ELR (cell line): ENCODE measurements at regions not wholly inside any gene's neighbourhood (a gene's known extent, or its start where the extent isn't known, plus 50 kb on each side); places are given as distances from the start of the nearest gene placed in this dataset.

Experiments
- DNase-seq: peaks from one replicate; pipeline ENCODE4 v3.0.0-alpha.2; 2015; ENCODE audit warnings: low read depth

- DNase-seq = no peak
Observed at GRCh38 chr9:87250205-87250604, 247.5 kb upstream of the DAPK1 start.

- DNase-seq = no peak
Observed at GRCh38 chr9:87255431-87256155, 242.1 kb upstream of the DAPK1 start.

- DNase-seq = no peak
Observed at GRCh38 chr9:87256973-87257372, 240.7 kb upstream of the DAPK1 start.

DNA sequence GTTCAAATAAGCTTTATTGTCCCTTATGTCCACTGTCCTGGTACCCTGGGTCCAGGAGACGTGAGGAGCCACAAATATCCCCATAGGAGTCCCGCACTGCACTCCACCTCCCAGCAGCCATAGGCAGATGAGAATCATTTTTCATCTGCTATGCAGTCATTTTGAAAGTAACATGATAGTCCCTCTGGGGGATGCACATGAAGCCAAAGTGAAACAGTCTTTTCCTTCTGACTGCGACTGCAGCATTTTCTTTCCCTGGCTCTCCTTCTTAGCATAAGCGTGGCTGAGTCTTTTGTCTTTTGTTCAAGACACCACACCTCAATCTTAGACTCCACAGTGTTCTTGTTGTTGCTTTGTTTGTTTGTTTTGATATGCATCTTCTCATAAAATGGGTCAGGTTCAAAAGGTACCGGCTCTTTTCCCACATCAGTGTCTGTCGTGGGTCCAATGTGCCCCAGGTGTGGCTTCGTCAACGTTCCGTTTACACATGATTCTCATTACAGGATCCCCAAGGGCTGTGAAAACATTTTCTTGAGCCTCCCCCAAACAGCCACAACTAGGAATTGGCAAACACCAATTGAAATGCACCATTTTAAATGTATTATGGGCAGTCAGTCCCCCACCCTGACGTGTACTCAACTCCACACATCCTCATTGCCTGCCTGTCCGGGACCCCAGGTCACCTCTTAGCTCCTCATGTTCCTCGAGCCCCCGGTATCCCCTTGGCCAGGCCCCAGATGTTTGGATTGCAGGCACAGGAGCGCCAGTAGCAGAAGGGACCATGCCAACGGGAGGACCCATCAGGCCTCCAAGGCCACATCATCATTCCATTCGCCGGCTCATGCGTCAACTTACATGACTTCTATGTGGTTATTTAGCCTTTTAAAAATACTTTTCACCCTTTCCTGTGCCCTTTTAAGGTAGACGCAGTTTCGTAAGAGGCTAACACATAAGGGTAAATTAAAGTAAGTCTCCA lies 237.8 kb upstream of the DAPK1 start:
- no peak for DNase-seq

DNA sequence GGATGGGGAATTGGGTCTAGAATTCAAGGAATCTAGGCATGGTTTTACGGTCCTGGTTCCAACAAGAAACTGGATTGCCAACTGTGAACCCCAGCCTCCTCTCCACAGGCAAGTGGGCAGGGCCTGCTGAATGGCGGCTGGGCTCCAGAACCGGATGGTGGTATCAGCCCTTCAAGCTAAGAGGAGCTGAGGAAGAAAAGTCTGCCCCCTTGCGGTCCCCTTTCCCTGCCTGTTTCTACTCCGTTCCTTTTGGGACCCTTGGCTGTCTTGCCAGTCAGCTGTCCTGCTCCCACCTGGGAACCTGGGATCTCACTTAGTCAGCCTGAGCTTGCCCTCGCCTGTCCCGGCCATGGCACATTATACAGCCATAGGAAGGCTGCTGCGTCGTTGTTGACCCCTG lies 234.4 kb upstream of the DAPK1 start:
- DNase-seq = no peak

DNA sequence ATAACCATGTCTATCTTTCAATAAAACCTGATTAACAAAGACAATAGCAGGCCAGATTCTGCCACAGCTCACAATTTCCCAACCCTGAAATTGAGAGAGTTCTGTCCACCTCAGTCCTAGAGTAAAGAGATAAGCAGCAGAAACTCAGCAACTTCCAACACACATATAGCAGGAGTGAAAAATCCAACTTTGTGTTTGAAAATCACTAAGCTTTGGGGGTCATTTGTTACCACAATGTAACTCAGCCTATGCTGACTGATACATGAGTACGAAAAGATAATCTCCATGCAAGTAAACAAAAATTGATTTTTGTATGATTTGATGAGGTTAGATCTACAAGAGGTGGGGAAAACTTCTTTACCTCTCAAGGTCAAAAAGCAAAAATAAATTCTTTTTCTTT lies 231.0 kb upstream of the DAPK1 start:
- no peak for DNase-seq

GRCh38 chr9:87267251-87268070 lies 230.2 kb upstream of the DAPK1 start:
- DNase-seq = no peak

- DNase-seq = no peak
Observed at GRCh38 chr9:87269296-87270176, 228.1 kb upstream of the DAPK1 start.

DNA sequence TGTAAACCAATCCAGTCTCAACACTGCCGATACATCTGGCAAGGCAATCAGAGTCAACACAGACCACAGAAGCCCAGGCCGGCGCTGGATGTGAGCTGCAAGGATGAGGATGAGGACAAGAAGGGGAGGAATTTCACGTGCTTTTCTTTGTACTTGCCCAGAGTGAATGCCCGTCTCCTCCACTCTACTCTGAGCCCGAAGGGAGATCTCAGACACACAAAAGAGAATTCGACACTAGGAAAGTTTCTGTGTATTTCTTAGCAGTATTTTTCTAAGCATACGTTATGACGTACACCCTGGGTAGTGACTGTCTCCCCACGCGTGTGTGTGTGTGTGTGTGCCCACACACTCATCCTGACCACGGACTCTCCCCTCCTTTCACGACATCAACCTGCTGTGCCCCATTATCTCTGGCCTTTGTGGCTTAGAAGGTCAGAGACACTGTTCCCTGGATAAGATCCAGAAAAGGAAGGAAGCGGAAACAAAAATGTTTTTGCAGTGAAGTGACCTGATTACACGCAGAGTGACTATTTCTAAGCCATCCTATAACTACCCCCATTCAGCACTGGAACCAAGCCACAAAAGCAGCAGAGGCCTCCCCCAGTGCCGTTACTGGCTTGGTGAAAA lies 227.3 kb upstream of the DAPK1 start:
- DNase-seq = peak; percentile 56

DNA sequence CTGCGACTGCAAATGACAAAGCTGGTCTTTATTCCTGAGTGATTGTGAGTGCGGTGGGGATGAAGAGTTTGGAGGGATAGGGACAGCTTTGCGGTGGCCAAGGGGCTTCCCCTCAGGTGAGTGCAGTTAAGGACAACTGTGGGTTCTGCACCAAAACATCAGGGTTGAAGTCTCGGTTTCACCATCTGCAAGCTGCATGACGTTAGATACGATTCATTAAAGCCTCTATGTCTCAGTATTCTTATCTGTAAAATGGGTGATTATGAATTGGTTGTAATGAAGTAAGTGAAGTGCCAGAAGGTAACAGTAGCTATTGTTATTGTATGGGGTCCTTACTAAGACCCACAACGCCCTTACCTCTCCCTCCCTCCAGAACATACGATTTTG lies 226.8 kb upstream of the DAPK1 start:
- DNase-seq = no peak

- peak; percentile 33 for DNase-seq
Observed at GRCh38 chr9:87271696-87272477, 225.8 kb upstream of the DAPK1 start.

DNA sequence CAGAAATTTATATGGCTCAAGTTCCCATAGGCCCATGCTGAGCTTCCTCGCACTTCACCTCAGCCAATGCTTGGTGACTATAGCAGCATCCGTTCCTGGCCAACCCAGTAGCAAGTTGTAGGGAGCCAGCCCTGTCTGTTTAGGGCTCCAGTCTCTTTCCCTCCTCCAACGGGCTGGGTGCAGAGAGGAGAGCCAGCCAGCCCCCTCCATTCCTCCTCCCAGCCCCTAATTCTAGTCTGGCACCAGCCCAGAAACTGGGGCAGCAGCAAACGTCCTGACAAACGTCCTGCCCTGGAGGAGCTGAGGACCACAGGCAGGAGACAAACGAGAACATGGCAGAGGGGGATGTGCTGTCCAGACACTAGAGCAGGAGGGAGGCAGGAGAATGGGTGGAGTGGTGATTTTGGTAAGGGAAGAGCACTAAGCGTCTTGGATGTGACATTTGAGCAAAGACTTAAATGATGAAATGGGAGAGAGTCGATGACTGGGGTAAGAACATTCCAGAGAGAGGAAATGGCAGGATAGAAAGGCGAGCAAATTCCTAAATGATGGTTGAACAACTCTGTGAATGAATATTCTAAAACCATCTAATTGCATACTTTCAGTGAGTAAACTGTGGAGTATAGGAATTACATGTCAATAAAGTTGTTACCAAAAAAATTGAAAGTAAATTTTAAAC lies 222.5 kb upstream of the DAPK1 start:
- DNase-seq = no peak

GRCh38 chr9:87276327-87276841 lies 221.3 kb upstream of the DAPK1 start:
- DNase-seq = peak; percentile 73

DNA sequence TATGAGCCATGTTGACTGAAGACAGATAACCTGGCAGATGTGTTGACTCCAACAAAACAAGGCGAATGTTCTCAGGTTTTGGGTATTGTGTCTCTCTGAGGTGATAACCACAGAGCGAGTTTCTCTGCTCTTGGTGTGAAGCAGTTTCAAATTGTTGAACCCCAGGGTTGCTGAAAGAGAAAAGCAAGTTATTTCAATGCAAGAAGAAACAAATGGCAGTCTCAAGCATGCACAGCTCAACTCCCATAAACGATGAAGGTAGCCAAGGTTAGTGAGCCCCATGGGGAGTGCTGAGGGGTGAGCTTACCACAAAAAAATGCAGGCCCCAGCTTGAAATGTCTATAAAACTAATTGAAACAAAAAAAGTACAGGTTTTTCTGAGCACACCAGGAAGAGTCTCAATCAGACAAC lies 220.8 kb upstream of the DAPK1 start:
- peak; percentile 35 for DNase-seq

DNA sequence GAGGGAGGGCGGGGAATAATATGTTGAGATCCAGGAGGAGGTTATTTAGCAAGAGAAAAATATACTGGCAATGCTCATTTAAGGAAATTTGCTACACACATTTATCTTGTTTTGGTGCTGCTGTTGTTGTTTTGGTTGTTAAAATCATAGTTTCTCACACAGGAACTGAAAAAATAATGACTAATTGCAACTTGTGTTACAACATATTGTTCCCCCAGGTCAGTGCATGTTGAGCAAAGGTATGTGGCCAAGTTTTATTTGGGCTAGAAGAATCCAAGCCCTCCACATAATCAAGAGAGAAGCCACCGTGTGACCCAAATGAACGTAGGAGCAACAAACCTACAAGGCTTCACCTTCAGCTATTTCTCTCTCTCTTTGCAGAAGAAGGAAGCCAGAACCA lies 220.3 kb upstream of the DAPK1 start:
- no peak for DNase-seq

DNA sequence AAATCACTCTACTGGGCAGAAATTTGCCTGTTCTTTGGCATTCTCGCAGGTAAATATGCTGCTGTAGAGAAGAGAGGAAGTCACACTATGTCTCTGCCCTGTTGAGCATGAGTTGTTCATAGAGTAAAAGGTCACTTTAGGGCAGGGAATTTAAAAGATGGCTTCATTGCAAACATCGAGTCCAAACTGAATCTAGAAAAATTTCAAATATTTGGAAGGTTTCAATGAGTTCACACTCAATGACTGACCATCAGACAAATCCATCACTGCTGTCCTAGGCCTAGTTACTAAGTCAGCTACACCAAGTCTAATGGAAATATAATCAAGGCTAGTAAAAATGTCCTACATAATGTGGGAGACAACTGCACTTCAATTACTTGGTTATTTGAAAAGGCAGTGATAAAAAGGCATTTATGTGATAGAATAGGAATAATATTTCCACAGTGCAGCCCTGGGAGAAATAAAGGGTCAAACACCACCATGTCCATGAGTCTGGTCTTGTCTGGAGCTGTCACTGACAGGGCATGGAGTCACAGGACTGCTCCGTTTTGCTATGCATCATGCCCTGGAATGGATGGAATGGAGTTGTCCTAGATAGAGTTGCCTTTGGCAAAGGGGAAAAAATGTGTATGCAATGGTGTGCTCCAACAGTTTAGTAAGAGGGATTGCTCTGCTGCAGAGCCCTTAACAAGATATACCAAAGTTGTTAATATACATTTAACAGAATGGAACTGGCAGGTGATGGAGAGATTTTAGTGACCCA lies 218.5 kb upstream of the DAPK1 start:
- DNase-seq = no peak

GRCh38 chr9:87280421-87280820 lies 217.2 kb upstream of the DAPK1 start:
- DNase-seq = peak; percentile 77

GRCh38 chr9:87282538-87282937 lies 215.1 kb upstream of the DAPK1 start:
- DNase-seq = no peak
